ENCODE measurements at regions not wholly inside any gene's neighbourhood (a gene's known extent, or its start where the extent isn't known, plus 50 kb on each side); places are given as distances from the start of the nearest gene placed in this dataset.

- no peak overlapping the region for H3K4me3 ChIP-seq
- TF ChIP-seq POLR2A (IDR thresholded peaks at IDR 0.05), result no peak
- TF ChIP-seq CTCF (IDR thresholded peaks at IDR 0.05), result no peak
- no peaks in the 10 kb centered on the region for H3K36me3 ChIP-seq
- H3K27ac ChIP-seq, result no peak overlapping the region
- no peaks in the 10 kb centered on the region for H3K4me1 ChIP-seq
- H3K27me3 ChIP-seq, result no peaks in the 10 kb centered on the region
- DNase-seq, result no peak
- intact Hi-C loops (cut with DNase I; ENCODE audit: low total_unique reads), result no loop called here
- no peaks in the 10 kb centered on the region for H3K9me3 ChIP-seq
Observed at GRCh38 chr2:34656632-34657031, 1057.5 kb upstream of the FAM98A start.

GRCh38 chr2:34652636-34653035, 1053.5 kb upstream of the FAM98A start:
- DNase-seq, result no peak
- TF ChIP-seq POLR2A (IDR thresholded peaks at IDR 0.05) (no peak), CTCF (IDR thresholded peaks at IDR 0.05) (no peak)

GRCh38 chr2:34646901-34647300, 1047.8 kb upstream of the FAM98A start:
- intact Hi-C loops (cut with DNase I; ENCODE audit: low total_unique reads), result no loop called here
- DNase-seq, result no peak
- Histone ChIP-seq H3K4me1 (no peaks in the 10 kb centered on the region), H3K9me3 (no peaks in the 10 kb centered on the region), H3K4me3 (no peak overlapping the region), H3K27me3 (no peaks in the 10 kb centered on the region), H3K36me3 (no peaks in the 10 kb centered on the region), H3K27ac (no peak overlapping the region)
- no peak for TF ChIP-seq CTCF (IDR thresholded peaks at IDR 0.05)

More at GRCh38 chr2:34652636-34653035, 1053.5 kb upstream of the FAM98A start:
- intact Hi-C loops (cut with DNase I; ENCODE audit: low total_unique reads), result no loop called here
- H3K27ac ChIP-seq, result no peak overlapping the region
- H3K27me3 ChIP-seq, result no peaks in the 10 kb centered on the region
- H3K9me3 ChIP-seq, result no peaks in the 10 kb centered on the region
- H3K4me1 ChIP-seq, result no peaks in the 10 kb centered on the region
- no peaks in the 10 kb centered on the region for H3K36me3 ChIP-seq
- H3K4me3 ChIP-seq, result no peak overlapping the region

GRCh38 chr2:34632327-34632726, 1033.2 kb upstream of the FAM98A start:
- intact Hi-C loops (cut with DNase I; ENCODE audit: low total_unique reads), result no loop called here
- Histone ChIP-seq H3K4me1 (no peaks in the 10 kb centered on the region), H3K27me3 (no peaks in the 10 kb centered on the region), H3K4me3 (no peak overlapping the region), H3K36me3 (no peaks in the 10 kb centered on the region), H3K27ac (no peak overlapping the region), H3K9me3 (no peaks in the 10 kb centered on the region)
- TF ChIP-seq POLR2A (IDR thresholded peaks at IDR 0.05), result no peak
- TF ChIP-seq CTCF (IDR thresholded peaks at IDR 0.05), result no peak
- no peak for DNase-seq

GRCh38 chr2:34627003-34627402, 1027.9 kb upstream of the FAM98A start:
- Histone ChIP-seq H3K4me1 (no peaks in the 10 kb centered on the region), H3K27ac (no peak overlapping the region), H3K36me3 (no peaks in the 10 kb centered on the region), H3K9me3 (no peaks in the 10 kb centered on the region), H3K27me3 (no peaks in the 10 kb centered on the region), H3K4me3 (no peak overlapping the region)
- TF ChIP-seq POLR2A (IDR thresholded peaks at IDR 0.05) (no peak), CTCF (IDR thresholded peaks at IDR 0.05) (no peak)
- DNase-seq, result no peak
- intact Hi-C loops (cut with DNase I; ENCODE audit: low total_unique reads), result no loop called here

Measured in uterus (tissue), 3 donors.